H1 (cell line): ENCODE measurements at regions not wholly inside any gene's neighbourhood (a gene's known extent, or its start where the extent isn't known, plus 50 kb on each side); places are given as distances from the start of the nearest gene placed in this dataset.

ENCODE experiments used
- CTCF ChIA-PET: fragments of 300-600 bp; sonication (Branson Sonifier 250); formaldehyde crosslinking; loops from one replicate; lab custom pipeline; 2021; ENCODE audit not compliant: partially characterized antibody; lab: Charles Lee
- POLR2A ChIA-PET: fragments of 300-600 bp; sonication (Branson Sonifier 250); formaldehyde crosslinking; loops from one replicate; lab custom pipeline; 2021; ENCODE audit warnings: inconsistent platforms; ENCODE audit not compliant: partially characterized antibody; lab: Charles Lee
- DNase-seq, 2 experiments: peaks; one replicate each; pipeline versions ENCODE4 v3.0.0 to v3.0.0-alpha.2; 2010 to 2022; ENCODE audit warnings: low spot score in 2 of 2, low read depth in 1 of 2, mixed read lengths in 1 of 2
- FAIRE-seq: peaks from 2 replicates; lab custom pipeline; 2011; peaks lifted over from hg19 to GRCh38; lab: Jason Lieb, UNC
- H2AFZ ChIP-seq: 2 replicates; pipeline ENCODE4 v1.8.1; 2012; ENCODE audit warnings: low read length, inconsistent platforms
- H2AK5ac ChIP-seq: 2 replicates; pipeline ENCODE4 v1.6.1; 2013; ENCODE audit warnings: low read depth, low read length
- H2BK120ac ChIP-seq: replicated peaks from 2 replicates; pipeline ENCODE3; 2013; ENCODE audit warnings: low read depth, low read length, inconsistent platforms
- H2BK12ac ChIP-seq: 2 replicates; pipeline ENCODE4 v1.6.1; 2013; ENCODE audit warnings: low read depth, low read length
- H2BK15ac ChIP-seq: 2 replicates; pipeline ENCODE4 v1.6.1; 2013; ENCODE audit warnings: low read length
- H2BK20ac ChIP-seq: 2 replicates; pipeline ENCODE4 v1.6.1; 2013; ENCODE audit warnings: low read length
- H2BK5ac ChIP-seq: 2 replicates; pipeline ENCODE4 v1.6.1; 2013; ENCODE audit warnings: low read depth, low read length
- H3K14ac ChIP-seq: 2 replicates; pipeline ENCODE4 v1.6.1; 2013; ENCODE audit warnings: inconsistent platforms; ENCODE audit not compliant: insufficient read length
- H3K18ac ChIP-seq: 2 replicates; pipeline ENCODE4 v1.6.1; 2013; ENCODE audit warnings: low read length; ENCODE audit errors: extremely low read depth
- H3K23ac ChIP-seq: 2 replicates; pipeline ENCODE4 v1.6.1; 2013; ENCODE audit warnings: inconsistent platforms; ENCODE audit not compliant: insufficient read length
- H3K23me2 ChIP-seq: 2 replicates; pipeline ENCODE4 v1.6.1; 2013; ENCODE audit warnings: low read depth, low read length
- H3K27ac ChIP-seq: 2 replicates; pipeline ENCODE4 v1.6.1; 2011; ENCODE audit warnings: low read depth, low read length, inconsistent platforms
- H3K27me3 ChIP-seq, 4 experiments: replicated peaks in 1 of 4; 1 replicate in 1 of 4; 2 replicates in 3 of 4; pipeline versions ENCODE4 v1.6.1 to v1.8.1; 2011 to 2013; ENCODE audit warnings: low read length in 3 of 4, mild to moderate bottlenecking in 3 of 4, inconsistent platforms in 2 of 4, mixed read lengths in 2 of 4, moderate library complexity in 1 of 4; ENCODE audit not compliant: control insufficient read depth in 3 of 4, insufficient read depth in 3 of 4; ENCODE audit errors: extremely low read depth in 1 of 4
- H3K36me3 ChIP-seq, 4 experiments: 2 replicates each; pipeline versions ENCODE4 v1.6.1 to v1.8.1; 2011 to 2013; ENCODE audit warnings: mild to moderate bottlenecking in 4 of 4, low read length in 3 of 4, moderate library complexity in 2 of 4, control low read depth in 1 of 4, inconsistent platforms in 1 of 4; ENCODE audit not compliant: insufficient read depth in 4 of 4, control insufficient read depth in 2 of 4
- H3K4ac ChIP-seq: replicated peaks from 2 replicates; pipeline ENCODE3; 2013; ENCODE audit warnings: low read length, low read depth, mixed read lengths, inconsistent platforms; ENCODE audit not compliant: insufficient read length
- H3K4me1 ChIP-seq, 4 experiments: replicated peaks in 1 of 4; 1 replicate in 1 of 4; 2 replicates in 3 of 4; pipeline versions ENCODE4 v1.6.1 to v1.8.1; 2011 to 2013; ENCODE audit warnings: low read length in 3 of 4, inconsistent platforms in 2 of 4, mixed read lengths in 1 of 4; ENCODE audit not compliant: insufficient read depth in 4 of 4, control insufficient read depth in 3 of 4
- H3K4me2 ChIP-seq, 2 experiments: 2 replicates each; pipeline versions ENCODE4 v1.6.1 to v1.8.1; 2011 to 2013; ENCODE audit warnings: low read depth in 2 of 2, low read length in 2 of 2, control low read depth in 1 of 2, inconsistent platforms in 1 of 2, mild to moderate bottlenecking in 1 of 2; ENCODE audit not compliant: insufficient read depth in 1 of 2
- H3K4me3 ChIP-seq, 4 experiments: fragments of 200-600, 300-600 bp in 1 of 4; sonication (generic), shearing (Covaris generic), sonication (Bioruptor Twin) in 1 of 4; 2 replicates each; pipeline versions ENCODE4 v1.5.1 to v1.8.1; 2011 to 2016; ENCODE audit warnings: low read length in 4 of 4, low read depth in 3 of 4, control low read depth in 2 of 4, inconsistent platforms in 2 of 4, mild to moderate bottlenecking in 2 of 4, mixed read lengths in 1 of 4, moderate library complexity in 1 of 4; ENCODE audit not compliant: insufficient read depth in 2 of 4; ENCODE audit errors: extremely low read depth in 1 of 4
- H3K56ac ChIP-seq: replicated peaks from 2 replicates; pipeline ENCODE3; 2013; ENCODE audit warnings: low read depth, mild to moderate bottlenecking, mixed read lengths, low read length, inconsistent platforms; ENCODE audit not compliant: insufficient read length
- H3K79me1 ChIP-seq: 2 replicates; pipeline ENCODE4 v1.6.1; 2013; ENCODE audit warnings: low read depth, low read length, control low read depth
- H3K79me2 ChIP-seq, 2 experiments: 2 replicates each; pipeline versions ENCODE4 v1.6.1 to v1.8.1; 2012 to 2013; ENCODE audit warnings: low read length in 2 of 2, mild to moderate bottlenecking in 2 of 2, inconsistent platforms in 1 of 2; ENCODE audit not compliant: insufficient read depth in 2 of 2, control insufficient read depth in 1 of 2
- H3K9ac ChIP-seq, 4 experiments: replicated peaks in 1 of 4; 1 replicate in 1 of 4; 2 replicates in 3 of 4; pipeline versions ENCODE4 v1.6.1 to v1.8.1; 2011 to 2013; ENCODE audit warnings: low read depth in 3 of 4, low read length in 3 of 4, control low read depth in 2 of 4, mild to moderate bottlenecking in 2 of 4, moderate library complexity in 2 of 4, inconsistent platforms in 1 of 4; ENCODE audit errors: extremely low read depth in 1 of 4
- H3K9me3 ChIP-seq, 2 experiments: 2 replicates each; pipeline versions ENCODE4 v1.6.1 to v1.8.1; 2012 to 2013; ENCODE audit warnings: mild to moderate bottlenecking in 2 of 2, moderate library complexity in 2 of 2, control low read depth in 1 of 2, inconsistent platforms in 1 of 2, low read depth in 1 of 2, low read length in 1 of 2, mixed read lengths in 1 of 2; ENCODE audit not compliant: insufficient read depth in 2 of 2
- H4K20me1 ChIP-seq, 2 experiments: replicated peaks in 1 of 2; 2 replicates each; pipeline versions ENCODE3 to v1.8.1; 2011 to 2013; ENCODE audit warnings: inconsistent platforms in 2 of 2, low read length in 2 of 2, mild to moderate bottlenecking in 1 of 2; ENCODE audit not compliant: insufficient read depth in 2 of 2, control insufficient read depth in 1 of 2
- H4K5ac ChIP-seq: 2 replicates; pipeline ENCODE4 v1.6.1; 2013; ENCODE audit warnings: low read length, low read depth, mixed read lengths, inconsistent platforms; ENCODE audit not compliant: insufficient read length
- H4K8ac ChIP-seq: 2 replicates; pipeline ENCODE4 v1.8.0; 2013; ENCODE audit warnings: mild to moderate bottlenecking, moderate library complexity, low read length, inconsistent platforms; ENCODE audit not compliant: insufficient read depth; ENCODE audit errors: extremely low read depth
- H4K91ac ChIP-seq: replicated peaks from 2 replicates; pipeline ENCODE3; 2013; ENCODE audit warnings: low read length, mixed read lengths, inconsistent platforms; ENCODE audit not compliant: insufficient read length
- E2F6 ChIP-seq: IDR thresholded peaks from 2 replicates; pipeline ENCODE4 v1.6.1; 2012; ENCODE audit warnings: inconsistent platforms
- RAD21 ChIP-seq, 2 experiments: IDR thresholded peaks in 1 of 2; conservative IDR thresholded peaks in 1 of 2; 2 replicates each; pipeline ENCODE4 v1.6.1; 2011; ENCODE audit warnings: low read depth in 2 of 2, low read length in 2 of 2, improper control_type of control experiment in 1 of 2, inconsistent platforms in 1 of 2, mild to moderate bottlenecking in 1 of 2, moderate library complexity in 1 of 2
- TCF12 ChIP-seq: IDR thresholded peaks from 2 replicates; pipeline ENCODE4 v1.6.1; 2011; ENCODE audit warnings: low read depth, mild to moderate bottlenecking, low read length
- WGBS, 2 experiments: shearing (Covaris generic) in 1 of 2; methylation state at CpG; one replicate each; pipeline versions ENCODE4 v1.1.6 to v1.1.7; 2013 to 2015; ENCODE audit warnings: low lambda C conversion rate in 2 of 2, mixed read lengths in 2 of 2, inconsistent platforms in 1 of 2, low coverage in 1 of 2, missing lambda C conversion rate in 1 of 2; ENCODE audit not compliant: insufficient replicate concordance in 2 of 2, insufficient coverage in 1 of 2, insufficient read length in 1 of 2; ENCODE audit errors: extremely low coverage in 1 of 2, missing lambda C conversion rate in 1 of 2; 5-methylcytosine and 5-hydroxymethylcytosine counted together

GRCh38 chr6:166684866-166685265 lies 57.8 kb upstream of the RPS6KA2 start:
- no peaks in the 10 kb centered on the region for H3K23me2 ChIP-seq
- FAIRE-seq (no peak), DNase-seq (no peak)
- ChIA-PET POLR2A (no interaction called here), CTCF (interaction anchor here (0.7 to 1.3 kb wide), 7 partner anchors 11 to 237 kb away, joined by 3 to 4 read pairs (median 4); no protein-coding TSS in a partner anchor)
- no peak overlapping the region for H4K91ac ChIP-seq
- H2AK5ac ChIP-seq: no peak overlapping the region
- H4K8ac ChIP-seq: no peak overlapping the region; the same call in 1 of the 2 replicates
- H3K79me1 ChIP-seq: no peaks in the 10 kb centered on the region
- H3K9ac ChIP-seq: no peak overlapping the region
- H3K18ac ChIP-seq: no peak overlapping the region
- no peak overlapping the region for H3K23ac ChIP-seq
- no peaks in the 10 kb centered on the region for H3K9me3 ChIP-seq
- H3K14ac ChIP-seq: no peak overlapping the region
- peaks cover 0 to 13% (median 9%) of the 10 kb centered on the region in 4 experiments; a peak in 6 of 7 replicates for H3K4me1 ChIP-seq
- no peak overlapping the region for H4K5ac ChIP-seq
- no peak overlapping the region for H2BK12ac ChIP-seq
- H3K36me3 ChIP-seq: no peaks in the 10 kb centered on the region
- no peak overlapping the region for H3K27ac ChIP-seq
- no peak overlapping the region for H2AFZ ChIP-seq
- no peak overlapping the region for H2BK5ac ChIP-seq
- H4K20me1 ChIP-seq: no peaks in the 10 kb centered on the region
- H2BK15ac ChIP-seq: no peak overlapping the region
- peaks cover 0 to 3% (median 0%) of the 10 kb centered on the region in 4 experiments; a peak in 1 of 7 replicates for H3K27me3 ChIP-seq
- no peak overlapping the region for H2BK20ac ChIP-seq
- WGBS, 2 experiments: 86% methylated on average over 8 of the region's 8 CpGs; no CpG with 5 or more reads in 1 of the 2 experiments
- no peak overlapping the region for H2BK120ac ChIP-seq
- H3K4ac ChIP-seq: no peak overlapping the region
- H3K56ac ChIP-seq: no peak overlapping the region
- TF ChIP-seq TCF12 (no peak), RAD21 (IDR thresholded peaks at IDR 0.05 in 1 of 2, conservative IDR thresholded peaks at IDR 0.05 in 1 of 2; ENCODE audit: low read depth in 2 of 2, low read length in 2 of 2) (no peak; a peak in 1 of 4 replicates), E2F6 (no peak)
- TF ChIP-seq, all 59 proteins: peak for 0
- Histone ChIP-seq H3K4me3 (no peak overlapping the region), H3K4me2 (no peak overlapping the region), H3K79me2 (no peaks in the 10 kb centered on the region)
